ENCODE measurements at regions not wholly inside any gene's neighbourhood (a gene's known extent, or its start where the extent isn't known, plus 50 kb on each side); places are given as distances from the start of the nearest gene placed in this dataset.

- no TSS peak for BruUV-seq (replicated peaks)
- Histone ChIP-seq H3K4me1 (ENCODE audit: insufficient read depth, low read length, poor library complexity, severe bottlenecking) (no peaks in the 10 kb centered on the region), H3K4me3 (ENCODE audit: low read depth, low read length, poor library complexity, severe bottlenecking) (no peak overlapping the region), H3K27ac (ENCODE audit: low read depth, low read length, poor library complexity, severe bottlenecking) (no peak overlapping the region), H3K36me3 (ENCODE audit: insufficient read depth, low read length, poor library complexity, severe bottlenecking) (no peaks in the 10 kb centered on the region), H3K27me3 (replicated peaks; ENCODE audit: insufficient read depth, low read depth, low read length, poor library complexity) (no peaks in the 10 kb centered on the region), H3K9me3 (ENCODE audit: low read depth, low read length, poor library complexity, severe bottlenecking) (no peaks in the 10 kb centered on the region)
- DNase-seq (ENCODE audit: low spot score) = no peak
- intact Hi-C loops (cut with micrococcal nuclease; ENCODE audit: unreplicated experiment) = no loop called here
- CTCF ChIA-PET = no interaction called here
- POLR2A ChIA-PET (ENCODE audit: low non-redundant PET) = no interaction called here
- TF ChIP-seq CTCF (conservative IDR thresholded peaks at IDR 0.05; ENCODE audit: low read depth, low read length) (no peak), EZH2 (IDR thresholded peaks at IDR 0.05; ENCODE audit: borderline replicate concordance, low read depth, low read length, poor library complexity, severe bottlenecking) (no peak)
Measured at GRCh38 chr17:34130544-34130943, 124.5 kb upstream of the CCL2 start.

GRCh38 chr17:34131386-34131785, 123.7 kb upstream of the CCL2 start:
- Histone ChIP-seq H3K27me3 (replicated peaks; ENCODE audit: insufficient read depth, low read depth, low read length, poor library complexity) (no peaks in the 10 kb centered on the region), H3K27ac (ENCODE audit: low read depth, low read length, poor library complexity, severe bottlenecking) (no peak overlapping the region), H3K4me1 (ENCODE audit: insufficient read depth, low read length, poor library complexity, severe bottlenecking) (no peaks in the 10 kb centered on the region), H3K36me3 (ENCODE audit: insufficient read depth, low read length, poor library complexity, severe bottlenecking) (no peaks in the 10 kb centered on the region), H3K4me3 (ENCODE audit: low read depth, low read length, poor library complexity, severe bottlenecking) (no peak overlapping the region), H3K9me3 (ENCODE audit: low read depth, low read length, poor library complexity, severe bottlenecking) (no peaks in the 10 kb centered on the region)
- ChIA-PET CTCF (no interaction called here), POLR2A (ENCODE audit: low non-redundant PET) (no interaction called here)
- DNase-seq (ENCODE audit: low spot score) = no peak
- BruUV-seq (replicated peaks) = no TSS peak
- TF ChIP-seq CTCF (conservative IDR thresholded peaks at IDR 0.05; ENCODE audit: low read depth, low read length) = no peak
- no peak for TF ChIP-seq EZH2 (IDR thresholded peaks at IDR 0.05; ENCODE audit: borderline replicate concordance, low read depth, low read length, poor library complexity, severe bottlenecking)
- intact Hi-C loops (cut with micrococcal nuclease; ENCODE audit: unreplicated experiment) = no loop called here

GRCh38 chr17:34133350-34133749, 121.7 kb upstream of the CCL2 start:
- TF ChIP-seq CTCF (conservative IDR thresholded peaks at IDR 0.05; ENCODE audit: low read depth, low read length) (no peak), EZH2 (IDR thresholded peaks at IDR 0.05; ENCODE audit: borderline replicate concordance, low read depth, low read length, poor library complexity, severe bottlenecking) (no peak)
- POLR2A ChIA-PET (ENCODE audit: low non-redundant PET) = no interaction called here
- no peak for DNase-seq (ENCODE audit: low spot score)
- no peaks in the 10 kb centered on the region for H3K27me3 ChIP-seq (replicated peaks; ENCODE audit: insufficient read depth, low read depth, low read length, poor library complexity)
- no TSS peak for BruUV-seq (replicated peaks)
- no peaks in the 10 kb centered on the region for H3K9me3 ChIP-seq (ENCODE audit: low read depth, low read length, poor library complexity, severe bottlenecking)
- no peaks in the 10 kb centered on the region for H3K36me3 ChIP-seq (ENCODE audit: insufficient read depth, low read length, poor library complexity, severe bottlenecking)
- H3K4me3 ChIP-seq (ENCODE audit: low read depth, low read length, poor library complexity, severe bottlenecking) = no peak overlapping the region
- H3K4me1 ChIP-seq (ENCODE audit: insufficient read depth, low read length, poor library complexity, severe bottlenecking) = no peaks in the 10 kb centered on the region
- CTCF ChIA-PET = no interaction called here
- H3K27ac ChIP-seq (ENCODE audit: low read depth, low read length, poor library complexity, severe bottlenecking) = no peak overlapping the region
- intact Hi-C loops (cut with micrococcal nuclease; ENCODE audit: unreplicated experiment) = no loop called here
